OCI-LY7 (cell line): ENCODE measurements at regions not wholly inside any gene's neighbourhood (a gene's known extent, or its start where the extent isn't known, plus 50 kb on each side); places are given as distances from the start of the nearest gene placed in this dataset.

Source experiments
- BruUV-seq: library from RNA; stranded (reverse); fragments of 400-500 nt; replicated peaks from 2 replicates; lab custom pipeline; 2021; lab: Mats Ljungman, UMichigan
- CTCF ChIA-PET: fragments of 300-600 bp; sonication (Branson Sonifier 250); formaldehyde crosslinking; loops from one replicate; lab custom pipeline; 2022; ENCODE audit warnings: antibody characterized with exemption; ENCODE audit not compliant: unreplicated experiment; lab: Charles Lee
- POLR2A ChIA-PET: fragments of 300-600 bp; sonication (Branson Sonifier 250); formaldehyde crosslinking; loops from one replicate; lab custom pipeline; 2022; ENCODE audit warnings: antibody characterized with exemption; lab: Charles Lee
- DNase-seq: peaks from one replicate; pipeline ENCODE4 v3.0.0-alpha.2; 2015; ENCODE audit warnings: low spot score
- H2AFZ ChIP-seq: fragments of 200-600 bp; sonication (generic), shearing (Covaris generic); 2 replicates; pipeline ENCODE4 v1.6.1; 2014; ENCODE audit warnings: mild to moderate bottlenecking, antibody characterized with exemption, low read length, moderate library complexity
- H3K27ac ChIP-seq: fragments of 200-600 bp; sonication (generic); 2 replicates; pipeline ENCODE4 v1.5.1; 2014; ENCODE audit warnings: mixed run types, low read depth, mild to moderate bottlenecking, moderate library complexity, low read length, inconsistent platforms; ENCODE audit not compliant: poor library complexity, severe bottlenecking
- H3K36me3 ChIP-seq: fragments of 200-600 bp; sonication (generic); 2 replicates; pipeline ENCODE4 v1.6.1; 2014; ENCODE audit warnings: mild to moderate bottlenecking, antibody characterized with exemption, low read length, moderate library complexity, mixed read lengths; ENCODE audit not compliant: insufficient read depth
- H3K4me1 ChIP-seq: fragments of 200-600 bp; sonication (generic); 2 replicates; pipeline ENCODE4 v1.5.1; 2014; ENCODE audit warnings: mild to moderate bottlenecking, low read length; ENCODE audit not compliant: insufficient read depth, poor library complexity, severe bottlenecking
- H3K4me2 ChIP-seq: fragments of 200-600 bp; sonication (generic); 2 replicates; pipeline ENCODE4 v1.6.1; 2014; ENCODE audit warnings: mild to moderate bottlenecking, low read length
- H3K4me3 ChIP-seq: fragments of 200-600 bp; sonication (generic); 2 replicates; pipeline ENCODE4 v1.5.1; 2014; ENCODE audit warnings: mild to moderate bottlenecking, low read depth, low read length; ENCODE audit not compliant: poor library complexity, severe bottlenecking
- H3K79me2 ChIP-seq: fragments of 200-600 bp; sonication (generic); 2 replicates; pipeline ENCODE4 v1.6.1; 2016; ENCODE audit warnings: low read depth, mild to moderate bottlenecking, low read length, moderate library complexity, mixed read lengths; ENCODE audit not compliant: insufficient read depth
- H3K9me2 ChIP-seq: fragments of 200-600 bp; sonication (generic); 2 replicates; pipeline ENCODE4 v1.6.1; 2016; ENCODE audit warnings: mild to moderate bottlenecking, low read length, mixed read lengths; ENCODE audit not compliant: insufficient read depth
- H3K9me3 ChIP-seq: fragments of 200-600 bp; sonication (generic); 2 replicates; pipeline ENCODE4 v1.6.1; 2014; ENCODE audit warnings: mild to moderate bottlenecking, mixed run types, low read length, mixed read lengths
- H4K20me1 ChIP-seq: fragments of 200-600 bp; sonication (generic); 2 replicates; pipeline ENCODE4 v1.6.1; 2014; ENCODE audit warnings: mild to moderate bottlenecking, antibody characterized with exemption, low read length, moderate library complexity, mixed read lengths; ENCODE audit not compliant: insufficient read depth
- EZH2phosphoT487 ChIP-seq: fragments of 200-600 bp; sonication (generic); IDR thresholded peaks from 2 replicates; pipeline ENCODE4 v1.6.1; 2018; ENCODE audit warnings: low read depth, borderline replicate concordance, mild to moderate bottlenecking, mixed run types, antibody characterized with exemption, low read length, moderate library complexity, mixed read lengths
- intact Hi-C: fragments of 100-400 bp; cut with micrococcal nuclease; formaldehyde crosslinking; loops from one replicate; pipeline ENCODE4 v1.10.0; 2022; ENCODE audit not compliant: unreplicated experiment
- TF ChIP-seq, protein P1 (sequence below): fragments of 200-600 bp; sonication (generic); conservative IDR thresholded peaks from 2 replicates; pipeline ENCODE4 v1.5.1; 2014; ENCODE audit warnings: mild to moderate bottlenecking, antibody characterized with exemption, low read length, moderate library complexity, mixed read lengths

DNA sequence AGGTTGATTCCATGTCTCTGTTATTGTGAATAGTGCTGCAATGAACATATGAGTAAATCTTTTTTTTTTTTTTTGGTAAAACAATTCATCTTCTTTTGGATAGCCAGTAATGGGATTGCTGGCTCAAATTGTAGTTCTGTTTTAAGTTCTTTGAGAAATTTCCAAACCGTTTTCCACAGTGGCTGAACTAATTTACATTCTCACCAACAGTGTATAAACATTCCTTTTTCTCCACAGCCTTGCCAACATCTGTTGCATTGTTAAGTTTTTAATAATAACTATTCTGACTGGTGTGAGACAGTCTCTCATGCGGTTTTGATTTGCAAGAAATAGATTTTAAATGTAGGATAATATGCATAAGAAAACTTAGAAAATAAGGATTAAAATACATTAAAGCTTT lies 279.0 kb upstream of the EPHA3 start:
- H3K9me2 ChIP-seq, result no peaks in the 10 kb centered on the region
- ChIA-PET CTCF (no interaction called here), POLR2A (interaction anchor here (0.6 to 1.2 kb wide), 4 partner anchors 24 to 1921 kb away, joined by 3 to 5 read pairs (median 3); no protein-coding TSS in a partner anchor)
- no peak overlapping the region for H3K27ac ChIP-seq
- no peaks in the 10 kb centered on the region for H3K4me1 ChIP-seq
- DNase-seq, result no peak
- H3K79me2 ChIP-seq, result no peaks in the 10 kb centered on the region
- no peak for TF ChIP-seq EZH2phosphoT487
- TF ChIP-seq, protein P1, sequence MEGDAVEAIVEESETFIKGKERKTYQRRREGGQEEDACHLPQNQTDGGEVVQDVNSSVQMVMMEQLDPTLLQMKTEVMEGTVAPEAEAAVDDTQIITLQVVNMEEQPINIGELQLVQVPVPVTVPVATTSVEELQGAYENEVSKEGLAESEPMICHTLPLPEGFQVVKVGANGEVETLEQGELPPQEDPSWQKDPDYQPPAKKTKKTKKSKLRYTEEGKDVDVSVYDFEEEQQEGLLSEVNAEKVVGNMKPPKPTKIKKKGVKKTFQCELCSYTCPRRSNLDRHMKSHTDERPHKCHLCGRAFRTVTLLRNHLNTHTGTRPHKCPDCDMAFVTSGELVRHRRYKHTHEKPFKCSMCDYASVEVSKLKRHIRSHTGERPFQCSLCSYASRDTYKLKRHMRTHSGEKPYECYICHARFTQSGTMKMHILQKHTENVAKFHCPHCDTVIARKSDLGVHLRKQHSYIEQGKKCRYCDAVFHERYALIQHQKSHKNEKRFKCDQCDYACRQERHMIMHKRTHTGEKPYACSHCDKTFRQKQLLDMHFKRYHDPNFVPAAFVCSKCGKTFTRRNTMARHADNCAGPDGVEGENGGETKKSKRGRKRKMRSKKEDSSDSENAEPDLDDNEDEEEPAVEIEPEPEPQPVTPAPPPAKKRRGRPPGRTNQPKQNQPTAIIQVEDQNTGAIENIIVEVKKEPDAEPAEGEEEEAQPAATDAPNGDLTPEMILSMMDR, result no peak
- H3K36me3 ChIP-seq, result no peaks in the 10 kb centered on the region
- H2AFZ ChIP-seq, result no peak overlapping the region
- BruUV-seq, result no TSS peak
- H3K4me2 ChIP-seq, result no peak overlapping the region
- intact Hi-C loops, result no loop called here
- no peaks in the 10 kb centered on the region for H4K20me1 ChIP-seq
- no peak overlapping the region for H3K4me3 ChIP-seq
- H3K9me3 ChIP-seq, result no peaks in the 10 kb centered on the region

DNA sequence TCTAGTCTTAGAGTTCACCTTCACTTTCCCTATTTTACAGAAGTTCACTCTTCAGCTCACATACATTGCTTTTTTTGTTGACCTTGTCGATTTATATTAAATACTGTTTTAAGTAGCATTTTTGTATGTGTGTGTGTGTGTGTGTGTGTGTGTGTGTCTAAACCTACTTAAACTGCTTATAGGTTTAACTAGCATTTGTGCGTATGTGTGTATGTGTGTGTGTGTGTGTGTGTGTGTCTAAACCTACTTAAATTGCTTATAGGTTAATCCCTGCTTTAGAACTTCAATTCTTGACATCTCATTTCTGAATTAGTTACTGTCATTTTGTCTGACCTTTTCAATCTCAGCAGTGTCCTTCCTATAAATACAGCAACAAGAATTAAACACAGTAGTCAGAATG lies 254.8 kb upstream of the EPHA3 start:
- Histone ChIP-seq H3K9me2 (no peaks in the 10 kb centered on the region), H2AFZ (no peak overlapping the region), H3K4me3 (no peak overlapping the region), H3K27ac (no peak overlapping the region), H4K20me1 (no peaks in the 10 kb centered on the region), H3K79me2 (no peaks in the 10 kb centered on the region), H3K4me1 (no peaks in the 10 kb centered on the region), H3K4me2 (no peak overlapping the region), H3K9me3 (no peaks in the 10 kb centered on the region), H3K36me3 (no peaks in the 10 kb centered on the region)
- no TSS peak for BruUV-seq
- CTCF ChIA-PET, result no interaction called here
- TF ChIP-seq, protein P1, result no peak
- no peak for TF ChIP-seq EZH2phosphoT487
- intact Hi-C loops, result no loop called here
- no peak for DNase-seq
- POLR2A ChIA-PET, result interaction anchor here (0.6 kb wide), 1 partner anchor 161 kb away, joined by 3 read pairs; no protein-coding TSS in a partner anchor

DNA sequence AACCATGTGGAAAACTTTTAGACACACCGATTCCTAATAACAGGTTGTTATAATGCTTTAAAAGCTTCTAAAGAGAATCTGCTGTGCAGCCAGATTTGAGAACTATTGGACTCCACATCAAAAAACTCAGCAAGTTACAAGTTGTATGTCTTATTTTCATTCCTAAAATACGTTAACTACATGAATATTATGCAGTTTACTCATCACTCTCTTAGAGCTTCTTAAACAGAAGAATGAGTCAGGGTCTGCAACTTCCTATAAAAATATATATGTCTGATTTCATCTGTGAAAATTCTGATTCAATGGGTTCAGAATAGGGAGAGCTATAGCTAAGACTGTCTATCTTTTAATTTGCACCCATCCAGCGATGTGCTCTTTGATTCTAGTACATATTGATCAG lies 244.2 kb upstream of the EPHA3 start:
- Histone ChIP-seq H3K9me2 (no peaks in the 10 kb centered on the region), H3K4me3 (no peak overlapping the region), H3K9me3 (no peaks in the 10 kb centered on the region), H3K79me2 (no peaks in the 10 kb centered on the region), H3K4me1 (no peaks in the 10 kb centered on the region), H4K20me1 (no peaks in the 10 kb centered on the region), H2AFZ (no peak overlapping the region), H3K27ac (no peak overlapping the region), H3K36me3 (no peaks in the 10 kb centered on the region), H3K4me2 (no peak overlapping the region)
- intact Hi-C loops, result no loop called here
- DNase-seq, result no peak
- ChIA-PET POLR2A (no interaction called here), CTCF (no interaction called here)
- TF ChIP-seq, protein P1, result no peak
- no peak for TF ChIP-seq EZH2phosphoT487
- no TSS peak for BruUV-seq
